ENCODE measurements at regions not wholly inside any gene's neighbourhood (a gene's known extent, or its start where the extent isn't known, plus 50 kb on each side); places are given as distances from the start of the nearest gene placed in this dataset.

GRCh38 chr9:31013371-31013770, 1371.1 kb upstream of the ACO1 start:
- TF ChIP-seq CEBPB (IDR thresholded peaks at IDR 0.05; ENCODE audit: low read depth, low read length) (no peak), CTCF (conservative IDR thresholded peaks at IDR 0.05; ENCODE audit: low read depth, low read length) (no peak), POLR2A (IDR thresholded peaks at IDR 0.05; ENCODE audit: low read depth, low read length) (no peak), BHLHE40 (IDR thresholded peaks at IDR 0.05; ENCODE audit: low read depth, low read length) (no peak), SMC3 (IDR thresholded peaks at IDR 0.05; ENCODE audit: low read depth, low read length) (no peak), RFX5 (IDR thresholded peaks at IDR 0.05; ENCODE audit: low read depth, low read length) (no peak), RAD21 (IDR thresholded peaks at IDR 0.05; ENCODE audit: low read length) (no peak), CHD1 (IDR thresholded peaks at IDR 0.05; ENCODE audit: low read depth, low read length) (no peak), USF2 (IDR thresholded peaks at IDR 0.05; ENCODE audit: low read depth, low read length) (no peak), NFE2L2 (IDR thresholded peaks at IDR 0.05; ENCODE audit: low read depth, low read length) (no peak)
